Osteocyte (in vitro differentiated cells): ENCODE measurements at regions not wholly inside any gene's neighbourhood (a gene's known extent, or its start where the extent isn't known, plus 50 kb on each side); places are given as distances from the start of the nearest gene placed in this dataset.

Experiments
- DNase-seq: peaks from one replicate; pipeline ENCODE4 v3.0.0; 2021; ENCODE audit warnings: mixed read lengths; ENCODE audit not compliant: unreplicated experiment; ENCODE audit errors: extremely low spot score
- H3K27ac Mint-ChIP-seq: one replicate; pipeline ENCODE4 v1.8.0; 2021; ENCODE audit warnings: mild to moderate bottlenecking, mixed read lengths; ENCODE audit not compliant: unreplicated experiment
- H3K27me3 Mint-ChIP-seq: one replicate; pipeline ENCODE4 v1.8.0; 2021; ENCODE audit warnings: mixed read lengths; ENCODE audit not compliant: unreplicated experiment
- H3K36me3 Mint-ChIP-seq: one replicate; pipeline ENCODE4 v1.8.0; 2021; ENCODE audit warnings: mixed read lengths; ENCODE audit not compliant: unreplicated experiment
- H3K4me1 Mint-ChIP-seq: one replicate; pipeline ENCODE4 v1.8.0; 2021; ENCODE audit warnings: mixed read lengths; ENCODE audit not compliant: unreplicated experiment
- H3K4me3 Mint-ChIP-seq: one replicate; pipeline ENCODE4 v1.8.0; 2021; ENCODE audit warnings: mild to moderate bottlenecking, moderate library complexity, mixed read lengths; ENCODE audit not compliant: unreplicated experiment
- H3K9me3 Mint-ChIP-seq: one replicate; pipeline ENCODE4 v1.8.0; 2021; ENCODE audit warnings: mixed read lengths; ENCODE audit not compliant: unreplicated experiment
- CTCF ChIP-seq: fragments of 200-600 bp; sonication (generic); IDR thresholded peaks from 2 replicates; pipeline ENCODE4 v1.5.0; 2021; ENCODE audit warnings: antibody characterized with exemption, mild to moderate bottlenecking, moderate library complexity

- H3K27me3 Mint-ChIP-seq = no peaks in the 10 kb centered on the region
- H3K36me3 Mint-ChIP-seq = no peaks in the 10 kb centered on the region
- DNase-seq = no peak
- TF ChIP-seq CTCF = no peak
- peaks cover 17% of the 10 kb centered on the region for H3K9me3 Mint-ChIP-seq
- no peak overlapping the region for H3K4me3 Mint-ChIP-seq
- peaks cover 22% of the 10 kb centered on the region for H3K4me1 Mint-ChIP-seq
- H3K27ac Mint-ChIP-seq = no peak overlapping the region
These were observed 363.9 kb upstream of the MGMT start for GRCh38 chr10:129102906-129103693.

- TF ChIP-seq CTCF = no peak
- no peak overlapping the region for H3K4me3 Mint-ChIP-seq
- peaks cover 26% of the 10 kb centered on the region for H3K9me3 Mint-ChIP-seq
- no peaks in the 10 kb centered on the region for H3K27me3 Mint-ChIP-seq
- H3K36me3 Mint-ChIP-seq = no peaks in the 10 kb centered on the region
- DNase-seq = no peak
- H3K4me1 Mint-ChIP-seq = peaks cover 22% of the 10 kb centered on the region
- H3K27ac Mint-ChIP-seq = peak overlapping the region; percentile 76
These were observed 362.6 kb upstream of the MGMT start for GRCh38 chr10:129104266-129105045.

- DNase-seq = no peak
These were observed 361.8 kb upstream of the MGMT start for GRCh38 chr10:129105266-129105665.

GRCh38 chr10:129106314-129106713 lies 360.7 kb upstream of the MGMT start:
- H3K27ac Mint-ChIP-seq = no peak overlapping the region
- no peaks in the 10 kb centered on the region for H3K27me3 Mint-ChIP-seq
- no peak overlapping the region for H3K4me3 Mint-ChIP-seq
- no peaks in the 10 kb centered on the region for H3K36me3 Mint-ChIP-seq
- no peak for TF ChIP-seq CTCF
- H3K9me3 Mint-ChIP-seq = peaks cover 17% of the 10 kb centered on the region
- DNase-seq = no peak
- H3K4me1 Mint-ChIP-seq = peaks cover 22% of the 10 kb centered on the region

More at GRCh38 chr10:129105266-129105665, 361.8 kb upstream of the MGMT start:
- H3K27ac Mint-ChIP-seq = peak overlapping the region; percentile 76
- H3K9me3 Mint-ChIP-seq = peaks cover 20% of the 10 kb centered on the region
- H3K4me3 Mint-ChIP-seq = no peak overlapping the region
- TF ChIP-seq CTCF = no peak
- H3K4me1 Mint-ChIP-seq = peaks cover 22% of the 10 kb centered on the region
- no peaks in the 10 kb centered on the region for H3K27me3 Mint-ChIP-seq
- no peaks in the 10 kb centered on the region for H3K36me3 Mint-ChIP-seq

- Mint-ChIP-seq H3K27me3 (no peaks in the 10 kb centered on the region), H3K27ac (no peak overlapping the region), H3K4me1 (peaks cover 22% of the 10 kb centered on the region), H3K4me3 (no peak overlapping the region), H3K9me3 (peaks cover 17% of the 10 kb centered on the region), H3K36me3 (no peaks in the 10 kb centered on the region)
- TF ChIP-seq CTCF = no peak
- peak; percentile 11 for DNase-seq
These were observed 359.5 kb upstream of the MGMT start for GRCh38 chr10:129107525-129107924.
